ENCODE measurements at regions not wholly inside any gene's neighbourhood (a gene's known extent, or its start where the extent isn't known, plus 50 kb on each side); places are given as distances from the start of the nearest gene placed in this dataset.

GRCh38 chr11:82216927-82217570, 516.6 kb downstream of the FAM181B start:
- Histone ChIP-seq H3K27ac (ENCODE audit: low read length, poor library complexity, severe bottlenecking) (no peak overlapping the region), H2BK120ac (ENCODE audit: low read depth, low read length) (no peak overlapping the region), H3K36me3 (ENCODE audit: control insufficient read depth in 1 of 2, insufficient read depth in 2 of 2, low read depth in 1 of 2, low read length in 2 of 2) (no peaks in the 10 kb centered on the region), H4K91ac (ENCODE audit: low read length) (no peak overlapping the region), H3K4me2 (ENCODE audit: low read length, poor library complexity, severe bottlenecking) (no peak overlapping the region), H3K9ac (ENCODE audit: low read length) (no peak overlapping the region), H2BK15ac (ENCODE audit: low read depth, poor library complexity, severe bottlenecking) (no peak overlapping the region), H3K4ac (ENCODE audit: low read depth in 1 of 2, low read length in 2 of 2) (no peak overlapping the region), H3K4me3 (ENCODE audit: insufficient read depth in 1 of 2, low read depth in 1 of 2, low read length in 2 of 2) (no peak overlapping the region), H3K14ac (ENCODE audit: low read length in 2 of 2) (no peak overlapping the region), H3K9me3 (ENCODE audit: control insufficient read depth, low read length) (peaks cover 4% of the 10 kb centered on the region), H3K4me1 (ENCODE audit: control insufficient read depth, insufficient read depth, low read depth, low read length) (no peaks in the 10 kb centered on the region), H2AK5ac (ENCODE audit: low read length, severe bottlenecking) (no peak overlapping the region), H4K8ac (ENCODE audit: low read length) (no peak overlapping the region), H2BK12ac (ENCODE audit: low read length in 2 of 2) (no peak overlapping the region), H3K27me3 (ENCODE audit: control insufficient read depth in 1 of 2, insufficient read depth in 1 of 2, low read length in 2 of 2) (no peaks in the 10 kb centered on the region), H3K79me1 (replicated peaks; ENCODE audit: low read length, poor library complexity, severe bottlenecking) (no peaks in the 10 kb centered on the region), H2BK5ac (ENCODE audit: low read depth, low read length, poor library complexity, severe bottlenecking) (no peak overlapping the region), H3K23ac (ENCODE audit: low read length in 2 of 2) (no peak overlapping the region), H2AFZ (ENCODE audit: low read depth, low read length) (no peak overlapping the region), H3K18ac (ENCODE audit: low read depth in 1 of 2, low read length in 2 of 2) (no peak overlapping the region)
- no peak for DNase-seq
- WGBS, result 60% methylated on average over 2 of the region's 3 CpGs

GRCh38 chr11:82210011-82210410, 523.7 kb downstream of the FAM181B start:
- no peak overlapping the region for H2AFZ ChIP-seq (ENCODE audit: low read depth, low read length)
- H3K4ac ChIP-seq (ENCODE audit: low read depth in 1 of 2, low read length in 2 of 2), result no peak overlapping the region
- H2BK15ac ChIP-seq (ENCODE audit: low read depth, poor library complexity, severe bottlenecking), result no peak overlapping the region
- no peaks in the 10 kb centered on the region for H3K27me3 ChIP-seq (ENCODE audit: control insufficient read depth in 1 of 2, insufficient read depth in 1 of 2, low read length in 2 of 2)
- no peak overlapping the region for H2BK5ac ChIP-seq (ENCODE audit: low read depth, low read length, poor library complexity, severe bottlenecking)
- DNase-seq, result no peak
- no peak overlapping the region for H3K4me2 ChIP-seq (ENCODE audit: low read length, poor library complexity, severe bottlenecking)
- H4K8ac ChIP-seq (ENCODE audit: low read length), result no peak overlapping the region
- H3K9ac ChIP-seq (ENCODE audit: low read length), result no peak overlapping the region
- no peak overlapping the region for H4K91ac ChIP-seq (ENCODE audit: low read length)
- H3K27ac ChIP-seq (ENCODE audit: low read length, poor library complexity, severe bottlenecking), result no peak overlapping the region
- no peaks in the 10 kb centered on the region for H3K36me3 ChIP-seq (ENCODE audit: control insufficient read depth in 1 of 2, insufficient read depth in 2 of 2, low read depth in 1 of 2, low read length in 2 of 2)
- no peak overlapping the region for H3K14ac ChIP-seq (ENCODE audit: low read length in 2 of 2)
- H3K4me1 ChIP-seq (ENCODE audit: control insufficient read depth, insufficient read depth, low read depth, low read length), result no peaks in the 10 kb centered on the region
- peaks cover 4% of the 10 kb centered on the region for H3K9me3 ChIP-seq (ENCODE audit: control insufficient read depth, low read length)
- no peak overlapping the region for H3K18ac ChIP-seq (ENCODE audit: low read depth in 1 of 2, low read length in 2 of 2)
- H2BK12ac ChIP-seq (ENCODE audit: low read length in 2 of 2), result no peak overlapping the region
- no peak overlapping the region for H3K4me3 ChIP-seq (ENCODE audit: insufficient read depth in 1 of 2, low read depth in 1 of 2, low read length in 2 of 2)
- H2BK120ac ChIP-seq (ENCODE audit: low read depth, low read length), result no peak overlapping the region
- no CpG with 5 or more reads among the region's 1 CpG for WGBS
- H3K23ac ChIP-seq (ENCODE audit: low read length in 2 of 2), result no peak overlapping the region
- no peaks in the 10 kb centered on the region for H3K79me1 ChIP-seq (replicated peaks; ENCODE audit: low read length, poor library complexity, severe bottlenecking)
- H2AK5ac ChIP-seq (ENCODE audit: low read length, severe bottlenecking), result no peak overlapping the region

GRCh38 chr11:82195283-82195682, 538.4 kb downstream of the FAM181B start:
- no peak overlapping the region for H3K4ac ChIP-seq (ENCODE audit: low read depth in 1 of 2, low read length in 2 of 2)
- no peak overlapping the region for H2BK120ac ChIP-seq (ENCODE audit: low read depth, low read length)
- no peaks in the 10 kb centered on the region for H3K27me3 ChIP-seq (ENCODE audit: control insufficient read depth in 1 of 2, insufficient read depth in 1 of 2, low read length in 2 of 2)
- no peak overlapping the region for H3K27ac ChIP-seq (ENCODE audit: low read length, poor library complexity, severe bottlenecking)
- DNase-seq, result no peak
- no peak overlapping the region for H3K23ac ChIP-seq (ENCODE audit: low read length in 2 of 2)
- H2BK12ac ChIP-seq (ENCODE audit: low read length in 2 of 2), result no peak overlapping the region
- no peak overlapping the region for H3K4me2 ChIP-seq (ENCODE audit: low read length, poor library complexity, severe bottlenecking)
- H2AK5ac ChIP-seq (ENCODE audit: low read length, severe bottlenecking), result no peak overlapping the region
- H3K4me3 ChIP-seq (ENCODE audit: insufficient read depth in 1 of 2, low read depth in 1 of 2, low read length in 2 of 2), result no peak overlapping the region
- H3K79me1 ChIP-seq (replicated peaks; ENCODE audit: low read length, poor library complexity, severe bottlenecking), result no peaks in the 10 kb centered on the region
- no peak overlapping the region for H2BK5ac ChIP-seq (ENCODE audit: low read depth, low read length, poor library complexity, severe bottlenecking)
- no peak overlapping the region for H4K91ac ChIP-seq (ENCODE audit: low read length)
- no peaks in the 10 kb centered on the region for H3K4me1 ChIP-seq (ENCODE audit: control insufficient read depth, insufficient read depth, low read depth, low read length)
- H3K9me3 ChIP-seq (ENCODE audit: control insufficient read depth, low read length), result no peaks in the 10 kb centered on the region
- no peak overlapping the region for H3K14ac ChIP-seq (ENCODE audit: low read length in 2 of 2)
- no peak overlapping the region for H2AFZ ChIP-seq (ENCODE audit: low read depth, low read length)
- WGBS, result 50% methylated on average over 1 of the region's 3 CpGs
- no peak overlapping the region for H3K9ac ChIP-seq (ENCODE audit: low read length)
- no peak overlapping the region for H2BK15ac ChIP-seq (ENCODE audit: low read depth, poor library complexity, severe bottlenecking)
- H3K36me3 ChIP-seq (ENCODE audit: control insufficient read depth in 1 of 2, insufficient read depth in 2 of 2, low read depth in 1 of 2, low read length in 2 of 2), result no peaks in the 10 kb centered on the region
- H3K18ac ChIP-seq (ENCODE audit: low read depth in 1 of 2, low read length in 2 of 2), result no peak overlapping the region
- H4K8ac ChIP-seq (ENCODE audit: low read length), result no peak overlapping the region

GRCh38 chr11:82194521-82194920, 539.1 kb downstream of the FAM181B start:
- Histone ChIP-seq H2AFZ (ENCODE audit: low read depth, low read length) (no peak overlapping the region), H3K27me3 (ENCODE audit: control insufficient read depth in 1 of 2, insufficient read depth in 1 of 2, low read length in 2 of 2) (no peaks in the 10 kb centered on the region), H3K4ac (ENCODE audit: low read depth in 1 of 2, low read length in 2 of 2) (no peak overlapping the region), H3K27ac (ENCODE audit: low read length, poor library complexity, severe bottlenecking) (no peak overlapping the region), H3K4me2 (ENCODE audit: low read length, poor library complexity, severe bottlenecking) (no peak overlapping the region), H3K79me1 (replicated peaks; ENCODE audit: low read length, poor library complexity, severe bottlenecking) (no peaks in the 10 kb centered on the region), H3K14ac (ENCODE audit: low read length in 2 of 2) (no peak overlapping the region), H2BK5ac (ENCODE audit: low read depth, low read length, poor library complexity, severe bottlenecking) (no peak overlapping the region), H2AK5ac (ENCODE audit: low read length, severe bottlenecking) (no peak overlapping the region), H3K36me3 (ENCODE audit: control insufficient read depth in 1 of 2, insufficient read depth in 2 of 2, low read depth in 1 of 2, low read length in 2 of 2) (no peaks in the 10 kb centered on the region), H4K91ac (ENCODE audit: low read length) (no peak overlapping the region), H3K4me3 (ENCODE audit: insufficient read depth in 1 of 2, low read depth in 1 of 2, low read length in 2 of 2) (no peak overlapping the region), H2BK12ac (ENCODE audit: low read length in 2 of 2) (no peak overlapping the region), H3K23ac (ENCODE audit: low read length in 2 of 2) (no peak overlapping the region), H3K18ac (ENCODE audit: low read depth in 1 of 2, low read length in 2 of 2) (no peak overlapping the region), H3K9me3 (ENCODE audit: control insufficient read depth, low read length) (no peaks in the 10 kb centered on the region), H2BK120ac (ENCODE audit: low read depth, low read length) (no peak overlapping the region), H3K9ac (ENCODE audit: low read length) (no peak overlapping the region), H2BK15ac (ENCODE audit: low read depth, poor library complexity, severe bottlenecking) (no peak overlapping the region), H3K4me1 (ENCODE audit: control insufficient read depth, insufficient read depth, low read depth, low read length) (no peaks in the 10 kb centered on the region), H4K8ac (ENCODE audit: low read length) (no peak overlapping the region)
- DNase-seq, result no peak
- WGBS, result 76% methylated on average over 7 of the region's 7 CpGs
